ENCODE measurements at regions not wholly inside any gene's neighbourhood (a gene's known extent, or its start where the extent isn't known, plus 50 kb on each side); places are given as distances from the start of the nearest gene placed in this dataset.

GRCh38 chr6:146909886-146910285, 294.3 kb upstream of the STXBP5 start:
- no peak overlapping the region for H3K4me3 Mint-ChIP-seq
- no peak overlapping the region for H3K27ac Mint-ChIP-seq
- CTCF ChIA-PET (ENCODE audit: partially characterized antibody), result no interaction called here
- Histone ChIP-seq H3K4me3 (ENCODE audit: low read length in 2 of 2) (no peak overlapping the region), H3K27me3 (ENCODE audit: insufficient read depth, low read length) (no peaks in the 10 kb centered on the region), H3K36me3 (ENCODE audit: insufficient read depth, low read length) (no peaks in the 10 kb centered on the region), H3K27ac (ENCODE audit: low read depth, low read length) (no peak overlapping the region), H3K9me3 (ENCODE audit: control insufficient read depth in 1 of 2, low read length in 2 of 2) (no peaks in the 10 kb centered on the region), H3K4me1 (ENCODE audit: insufficient read depth, low read length) (no peaks in the 10 kb centered on the region)
- intact Hi-C loops (cut with micrococcal nuclease), result no loop called here
- H3K9me3 Mint-ChIP-seq, result no peaks in the 10 kb centered on the region
- peaks cover 1 to 7% of the 10 kb centered on the region in 2 donors for H3K27me3 Mint-ChIP-seq
- DNase-seq, result no peak
- POLR2A ChIA-PET (ENCODE audit: partially characterized antibody), result no interaction called here
- H3K4me1 Mint-ChIP-seq, result no peaks in the 10 kb centered on the region
- H3K36me3 Mint-ChIP-seq, result no peaks in the 10 kb centered on the region

GRCh38 chr6:146910611-146911010, 293.6 kb upstream of the STXBP5 start:
- H3K27me3 Mint-ChIP-seq, result peaks cover 1 to 7% of the 10 kb centered on the region in 2 donors
- CTCF ChIA-PET (ENCODE audit: partially characterized antibody), result interaction anchor here (0.5 kb wide), 1 partner anchor 315 kb away, joined by 3 read pairs; no protein-coding TSS in a partner anchor

GRCh38 chr6:146911635-146912215, 292.5 kb upstream of the STXBP5 start:
- Mint-ChIP-seq H3K9me3 (no peaks in the 10 kb centered on the region), H3K27ac (no peak overlapping the region), H3K4me1 (no peaks in the 10 kb centered on the region), H3K27me3 (peaks cover 1 to 7% of the 10 kb centered on the region in 2 donors), H3K4me3 (no peak overlapping the region), H3K36me3 (no peaks in the 10 kb centered on the region)
- ChIA-PET POLR2A (ENCODE audit: partially characterized antibody) (no interaction called here), CTCF (ENCODE audit: partially characterized antibody) (interaction anchor here (0.5 kb wide), 1 partner anchor 301 kb away, joined by 3 read pairs; no protein-coding TSS in a partner anchor)
- Histone ChIP-seq H3K27ac (ENCODE audit: low read depth, low read length) (no peak overlapping the region), H3K9me3 (ENCODE audit: control insufficient read depth in 1 of 2, low read length in 2 of 2) (no peaks in the 10 kb centered on the region), H3K4me3 (ENCODE audit: low read length in 2 of 2) (no peak overlapping the region), H3K4me1 (ENCODE audit: insufficient read depth, low read length) (no peaks in the 10 kb centered on the region), H3K27me3 (ENCODE audit: insufficient read depth, low read length) (no peaks in the 10 kb centered on the region), H3K36me3 (ENCODE audit: insufficient read depth, low read length) (no peaks in the 10 kb centered on the region)
- no peak for DNase-seq
- intact Hi-C loops (cut with micrococcal nuclease), result no loop called here

More at GRCh38 chr6:146910611-146911010, 293.6 kb upstream of the STXBP5 start:
- Histone ChIP-seq H3K9me3 (ENCODE audit: control insufficient read depth in 1 of 2, low read length in 2 of 2) (no peaks in the 10 kb centered on the region), H3K27ac (ENCODE audit: low read depth, low read length) (no peak overlapping the region), H3K4me3 (ENCODE audit: low read length in 2 of 2) (no peak overlapping the region), H3K36me3 (ENCODE audit: insufficient read depth, low read length) (no peaks in the 10 kb centered on the region), H3K4me1 (ENCODE audit: insufficient read depth, low read length) (no peaks in the 10 kb centered on the region), H3K27me3 (ENCODE audit: insufficient read depth, low read length) (no peaks in the 10 kb centered on the region)
- POLR2A ChIA-PET (ENCODE audit: partially characterized antibody), result no interaction called here
- Mint-ChIP-seq H3K27ac (no peak overlapping the region), H3K36me3 (no peaks in the 10 kb centered on the region), H3K9me3 (no peaks in the 10 kb centered on the region), H3K4me1 (no peaks in the 10 kb centered on the region), H3K4me3 (no peak overlapping the region)
- intact Hi-C loops (cut with micrococcal nuclease), result no loop called here
- DNase-seq, result no peak

- DNase-seq, result no peak
- no peak overlapping the region for H3K27ac ChIP-seq (ENCODE audit: low read depth, low read length)
Measured at GRCh38 chr6:146912730-146913685, 291.2 kb upstream of the STXBP5 start.

GRCh38 chr6:146913842-146914488, 290.3 kb upstream of the STXBP5 start:
- DNase-seq, result no peak
- Mint-ChIP-seq H3K27me3 (peaks cover 0 to 7% of the 10 kb centered on the region in 2 donors), H3K4me3 (no peak overlapping the region), H3K4me1 (no peaks in the 10 kb centered on the region), H3K27ac (no peak overlapping the region), H3K36me3 (no peaks in the 10 kb centered on the region), H3K9me3 (no peaks in the 10 kb centered on the region)
- intact Hi-C loops (cut with micrococcal nuclease), result no loop called here
- no peaks in the 10 kb centered on the region for H3K4me1 ChIP-seq (ENCODE audit: insufficient read depth, low read length)
- H3K36me3 ChIP-seq (ENCODE audit: insufficient read depth, low read length), result no peaks in the 10 kb centered on the region
- H3K27me3 ChIP-seq (ENCODE audit: insufficient read depth, low read length), result no peaks in the 10 kb centered on the region
- CTCF ChIA-PET (ENCODE audit: partially characterized antibody), result no interaction called here
- POLR2A ChIA-PET (ENCODE audit: partially characterized antibody), result no interaction called here
- no peaks in the 10 kb centered on the region for H3K9me3 ChIP-seq (ENCODE audit: control insufficient read depth in 1 of 2, low read length in 2 of 2)
- no peak overlapping the region for H3K4me3 ChIP-seq (ENCODE audit: low read length in 2 of 2)
- no peak overlapping the region for H3K27ac ChIP-seq (ENCODE audit: low read depth, low read length)

More at GRCh38 chr6:146912730-146913685, 291.2 kb upstream of the STXBP5 start:
- H3K4me1 ChIP-seq (ENCODE audit: insufficient read depth, low read length), result no peaks in the 10 kb centered on the region
- Mint-ChIP-seq H3K4me3 (no peak overlapping the region), H3K36me3 (no peaks in the 10 kb centered on the region), H3K27me3 (peaks cover 0 to 7% of the 10 kb centered on the region in 2 donors), H3K4me1 (no peaks in the 10 kb centered on the region), H3K27ac (no peak overlapping the region), H3K9me3 (no peaks in the 10 kb centered on the region)
- ChIA-PET POLR2A (ENCODE audit: partially characterized antibody) (no interaction called here), CTCF (ENCODE audit: partially characterized antibody) (no interaction called here)
- H3K36me3 ChIP-seq (ENCODE audit: insufficient read depth, low read length), result no peaks in the 10 kb centered on the region
- intact Hi-C loops (cut with micrococcal nuclease), result no loop called here
- no peak overlapping the region for H3K4me3 ChIP-seq (ENCODE audit: low read length in 2 of 2)
- H3K27me3 ChIP-seq (ENCODE audit: insufficient read depth, low read length), result no peaks in the 10 kb centered on the region
- no peaks in the 10 kb centered on the region for H3K9me3 ChIP-seq (ENCODE audit: control insufficient read depth in 1 of 2, low read length in 2 of 2)

GRCh38 chr6:146914489-146915483, 289.4 kb upstream of the STXBP5 start:
- no peak overlapping the region for H3K27ac ChIP-seq (ENCODE audit: low read depth, low read length)
- ChIA-PET POLR2A (ENCODE audit: partially characterized antibody) (no interaction called here), CTCF (ENCODE audit: partially characterized antibody) (no interaction called here)
- H3K36me3 Mint-ChIP-seq, result no peaks in the 10 kb centered on the region
- H3K4me3 ChIP-seq (ENCODE audit: low read length in 2 of 2), result no peak overlapping the region
- no peaks in the 10 kb centered on the region for H3K27me3 ChIP-seq (ENCODE audit: insufficient read depth, low read length)
- H3K9me3 Mint-ChIP-seq, result no peaks in the 10 kb centered on the region
- H3K9me3 ChIP-seq (ENCODE audit: control insufficient read depth in 1 of 2, low read length in 2 of 2), result no peaks in the 10 kb centered on the region
- no peaks in the 10 kb centered on the region for H3K36me3 ChIP-seq (ENCODE audit: insufficient read depth, low read length)
- H3K4me1 Mint-ChIP-seq, result no peaks in the 10 kb centered on the region
- intact Hi-C loops (cut with micrococcal nuclease), result no loop called here
- no peak for DNase-seq
- H3K27ac Mint-ChIP-seq, result no peak overlapping the region
- H3K27me3 Mint-ChIP-seq, result peaks cover 0 to 7% of the 10 kb centered on the region in 2 donors
- H3K4me3 Mint-ChIP-seq, result no peak overlapping the region
- H3K4me1 ChIP-seq (ENCODE audit: insufficient read depth, low read length), result no peaks in the 10 kb centered on the region
